AG09309 (cell line): ENCODE measurements at regions not wholly inside any gene's neighbourhood (a gene's known extent, or its start where the extent isn't known, plus 50 kb on each side); places are given as distances from the start of the nearest gene placed in this dataset.

ENCODE experiments used
- DNase-seq: peaks from one replicate; pipeline ENCODE4 v3.0.0-alpha.2; 2010; ENCODE audit warnings: low read depth
- H3K4me3 ChIP-seq: 2 replicates; pipeline ENCODE4 v1.5.1; 2011; ENCODE audit warnings: mild to moderate bottlenecking, low read depth, low read length, moderate library complexity; ENCODE audit not compliant: control insufficient read depth
- TF ChIP-seq, protein P1 (sequence below): IDR thresholded peaks from 2 replicates; pipeline ENCODE4 v1.5.1; 2011; ENCODE audit warnings: mild to moderate bottlenecking, low read depth, low read length, inconsistent platforms; ENCODE audit not compliant: insufficient read depth, control insufficient read depth; ENCODE audit errors: missing control alignments

GRCh38 chr2:221817052-221817451 is 244.9 kb upstream of the EPHA4 start:
- TF ChIP-seq, protein P1, sequence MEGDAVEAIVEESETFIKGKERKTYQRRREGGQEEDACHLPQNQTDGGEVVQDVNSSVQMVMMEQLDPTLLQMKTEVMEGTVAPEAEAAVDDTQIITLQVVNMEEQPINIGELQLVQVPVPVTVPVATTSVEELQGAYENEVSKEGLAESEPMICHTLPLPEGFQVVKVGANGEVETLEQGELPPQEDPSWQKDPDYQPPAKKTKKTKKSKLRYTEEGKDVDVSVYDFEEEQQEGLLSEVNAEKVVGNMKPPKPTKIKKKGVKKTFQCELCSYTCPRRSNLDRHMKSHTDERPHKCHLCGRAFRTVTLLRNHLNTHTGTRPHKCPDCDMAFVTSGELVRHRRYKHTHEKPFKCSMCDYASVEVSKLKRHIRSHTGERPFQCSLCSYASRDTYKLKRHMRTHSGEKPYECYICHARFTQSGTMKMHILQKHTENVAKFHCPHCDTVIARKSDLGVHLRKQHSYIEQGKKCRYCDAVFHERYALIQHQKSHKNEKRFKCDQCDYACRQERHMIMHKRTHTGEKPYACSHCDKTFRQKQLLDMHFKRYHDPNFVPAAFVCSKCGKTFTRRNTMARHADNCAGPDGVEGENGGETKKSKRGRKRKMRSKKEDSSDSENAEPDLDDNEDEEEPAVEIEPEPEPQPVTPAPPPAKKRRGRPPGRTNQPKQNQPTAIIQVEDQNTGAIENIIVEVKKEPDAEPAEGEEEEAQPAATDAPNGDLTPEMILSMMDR: no peak
- no peak for DNase-seq
- H3K4me3 ChIP-seq: no peak overlapping the region

- H3K4me3 ChIP-seq: no peak overlapping the region
- DNase-seq: no peak
- TF ChIP-seq, protein P1: no peak
These were observed 244.5 kb upstream of the EPHA4 start for GRCh38 chr2:221816566-221816965.

- H3K4me3 ChIP-seq: no peak overlapping the region
- DNase-seq: no peak
- TF ChIP-seq, protein P1: no peak
These were observed 238.5 kb upstream of the EPHA4 start for GRCh38 chr2:221810650-221811049.

DNA sequence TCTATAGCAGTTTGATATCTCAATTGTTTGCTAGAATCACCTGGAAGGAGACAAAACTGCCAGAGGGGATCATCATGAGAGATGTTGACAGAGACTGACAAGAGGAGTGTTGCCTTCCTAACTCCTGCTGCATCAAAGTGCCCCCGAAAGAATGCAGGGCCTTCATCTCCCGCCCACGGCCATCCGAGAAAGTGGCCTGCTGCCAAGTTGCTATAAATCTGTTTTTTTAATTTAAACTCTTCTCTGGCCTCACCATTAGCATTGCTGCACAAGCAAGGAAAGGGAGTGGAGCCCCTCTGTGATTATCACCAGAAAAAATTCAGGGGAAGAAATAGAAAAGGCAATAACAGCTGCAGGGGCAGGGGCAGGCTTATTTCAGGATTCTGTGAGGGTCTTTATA is 238.1 kb upstream of the EPHA4 start:
- TF ChIP-seq, protein P1: no peak
- H3K4me3 ChIP-seq: no peak overlapping the region
- no peak for DNase-seq

DNA sequence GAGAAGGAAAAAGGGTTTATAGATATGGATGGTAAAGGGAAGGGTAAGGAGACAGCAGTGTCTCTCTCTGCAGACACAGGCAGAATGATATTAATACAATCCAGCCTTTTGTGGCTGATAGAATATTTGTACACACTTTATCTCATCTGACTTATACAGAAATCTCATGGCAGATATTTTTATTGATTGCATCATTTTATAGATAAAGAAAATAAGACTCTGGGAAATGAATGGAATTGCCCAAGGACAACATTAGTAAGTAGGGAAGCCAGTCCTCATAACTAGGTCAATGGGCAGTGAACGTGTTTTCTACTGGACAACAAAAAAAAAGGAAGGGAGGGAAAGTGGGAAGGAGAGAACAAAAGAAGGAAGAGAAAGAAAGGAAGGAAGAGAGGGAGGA is 236.4 kb upstream of the EPHA4 start:
- DNase-seq: no peak
- no peak overlapping the region for H3K4me3 ChIP-seq
- TF ChIP-seq, protein P1: no peak

GRCh38 chr2:221807706-221808105 is 235.6 kb upstream of the EPHA4 start:
- DNase-seq: no peak
- TF ChIP-seq, protein P1: no peak
- no peak overlapping the region for H3K4me3 ChIP-seq

DNA sequence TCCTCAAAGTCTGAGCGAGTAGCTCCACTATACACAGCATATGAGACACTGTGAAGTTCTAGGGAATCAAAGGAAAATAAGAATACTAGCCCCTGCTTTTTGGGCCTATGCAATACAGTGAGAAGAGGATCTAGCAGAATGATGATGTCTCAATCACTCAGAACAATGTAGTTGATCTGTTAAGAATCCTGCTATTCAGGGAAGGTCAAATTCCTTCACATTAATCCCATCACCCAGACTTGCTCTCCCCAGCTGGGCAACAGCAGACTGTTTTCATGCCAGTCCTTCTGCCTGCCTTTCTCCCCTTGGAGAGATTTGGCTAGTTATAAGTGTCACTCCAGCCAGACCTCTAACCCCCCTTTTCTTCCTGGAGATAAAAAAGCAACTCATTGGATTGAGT is 230.0 kb upstream of the EPHA4 start:
- TF ChIP-seq, protein P1: no peak
- no peak for DNase-seq

More for the DNA sequence above, 230.0 kb upstream of the EPHA4 start:
- H3K4me3 ChIP-seq: no peak overlapping the region
